ENCODE measurements at regions not wholly inside any gene's neighbourhood (a gene's known extent, or its start where the extent isn't known, plus 50 kb on each side); places are given as distances from the start of the nearest gene placed in this dataset.

GRCh38 chr10:113493882-113494301 lies 59.0 kb upstream of the HABP2 start:
- Histone ChIP-seq H3K9ac (ENCODE audit: insufficient read depth, low read length, poor library complexity, severe bottlenecking) (no peak overlapping the region), H2AFZ (ENCODE audit: insufficient read depth, low read depth, low read length, poor library complexity, severe bottlenecking) (no peak overlapping the region), H3K4me2 (replicated peaks; ENCODE audit: extremely low read depth, low read length, poor library complexity, severe bottlenecking) (no peak overlapping the region), H3K4me3 (replicated peaks in 1 of 3; ENCODE audit: low read depth in 2 of 3, low read length in 3 of 3) (no peak overlapping the region), H3K9me3 (replicated peaks in 1 of 2; ENCODE audit: control insufficient read depth in 1 of 2, insufficient read depth in 1 of 2, low read length in 2 of 2) (no peaks in the 10 kb centered on the region), H3K36me3 (replicated peaks in 1 of 2; ENCODE audit: control insufficient read depth in 1 of 2, insufficient read depth in 2 of 2, low read length in 2 of 2) (no peaks in the 10 kb centered on the region), H4K20me1 (ENCODE audit: insufficient read depth, low read length) (no peaks in the 10 kb centered on the region), H3K27me3 (ENCODE audit: control insufficient read depth in 2 of 2, insufficient read depth in 2 of 2, low read length in 2 of 2) (peaks cover 0 to 2% of the 10 kb centered on the region in 2 donors), H3K4me1 (ENCODE audit: control insufficient read depth in 1 of 2, insufficient read depth in 2 of 2, low read length in 2 of 2) (peaks cover 27 to 28% of the 10 kb centered on the region in 2 donors), H3K27ac (ENCODE audit: low read depth in 1 of 2, low read length in 2 of 2) (no peak overlapping the region), H3K79me2 (ENCODE audit: insufficient read depth, low read length) (no peaks in the 10 kb centered on the region)
- intact Hi-C loops (cut with micrococcal nuclease) = no loop called here
- Mint-ChIP-seq H3K4me1 (peaks cover 28% of the 10 kb centered on the region), H3K27me3 (ENCODE audit: low read depth in 3 of 3) (peaks cover 0 to 5% (median 3%) of the 10 kb centered on the region in 3 donors), H3K4me3 (no peak overlapping the region), H3K27ac (peak overlapping the region in 1 of 7 donors; percentile 25), H3K9me3 (peaks cover 0 to 6% (median 0%) of the 10 kb centered on the region in 7 donors), H3K36me3 (no peaks in the 10 kb centered on the region)
- 56% methylated on average over 1 of the region's 5 CpGs for WGBS (ENCODE audit: insufficient coverage)
- no peak for TF ChIP-seq CTCF (IDR thresholded peaks at IDR 0.05)
- DNase-seq = no peak

- Histone ChIP-seq H3K4me2 (replicated peaks; ENCODE audit: extremely low read depth, low read length, poor library complexity, severe bottlenecking) (no peak overlapping the region), H3K4me3 (replicated peaks in 1 of 3; ENCODE audit: low read depth in 2 of 3, low read length in 3 of 3) (no peak overlapping the region), H3K4me1 (ENCODE audit: control insufficient read depth in 1 of 2, insufficient read depth in 2 of 2, low read length in 2 of 2) (peaks cover 36 to 37% of the 10 kb centered on the region in 2 donors), H3K79me2 (ENCODE audit: insufficient read depth, low read length) (no peaks in the 10 kb centered on the region), H3K27me3 (ENCODE audit: control insufficient read depth in 2 of 2, insufficient read depth in 2 of 2, low read length in 2 of 2) (peaks cover 0 to 2% of the 10 kb centered on the region in 2 donors), H4K20me1 (ENCODE audit: insufficient read depth, low read length) (no peaks in the 10 kb centered on the region), H3K27ac (ENCODE audit: low read depth in 1 of 2, low read length in 2 of 2) (no peak overlapping the region), H3K9ac (ENCODE audit: insufficient read depth, low read length, poor library complexity, severe bottlenecking) (no peak overlapping the region), H2AFZ (ENCODE audit: insufficient read depth, low read depth, low read length, poor library complexity, severe bottlenecking) (no peak overlapping the region), H3K36me3 (replicated peaks in 1 of 2; ENCODE audit: control insufficient read depth in 1 of 2, insufficient read depth in 2 of 2, low read length in 2 of 2) (no peaks in the 10 kb centered on the region), H3K9me3 (replicated peaks in 1 of 2; ENCODE audit: control insufficient read depth in 1 of 2, insufficient read depth in 1 of 2, low read length in 2 of 2) (no peaks in the 10 kb centered on the region)
- Mint-ChIP-seq H3K36me3 (no peaks in the 10 kb centered on the region), H3K4me3 (no peak overlapping the region), H3K9me3 (peaks cover 0 to 6% (median 0%) of the 10 kb centered on the region in 7 donors), H3K4me1 (peaks cover 37% of the 10 kb centered on the region), H3K27me3 (ENCODE audit: low read depth in 3 of 3) (peaks cover 0 to 5% (median 3%) of the 10 kb centered on the region in 3 donors), H3K27ac (no peak overlapping the region)
- WGBS (ENCODE audit: insufficient coverage) = 95% methylated on average over 4 of the region's 7 CpGs
- intact Hi-C loops (cut with micrococcal nuclease) = no loop called here
- TF ChIP-seq CTCF (IDR thresholded peaks at IDR 0.05) = no peak
- no peak for DNase-seq
Observed at GRCh38 chr10:113494761-113495160, 58.1 kb upstream of the HABP2 start.

Data from CD14-positive monocyte (primary cell).